ENCODE measurements at regions not wholly inside any gene's neighbourhood (a gene's known extent, or its start where the extent isn't known, plus 50 kb on each side); places are given as distances from the start of the nearest gene placed in this dataset.
"Not testable (repeated sequence)": the region's sequence is repeated elsewhere in the genome, so short reads cannot be mapped to it uniquely, and the experiment has no call there.

DNA sequence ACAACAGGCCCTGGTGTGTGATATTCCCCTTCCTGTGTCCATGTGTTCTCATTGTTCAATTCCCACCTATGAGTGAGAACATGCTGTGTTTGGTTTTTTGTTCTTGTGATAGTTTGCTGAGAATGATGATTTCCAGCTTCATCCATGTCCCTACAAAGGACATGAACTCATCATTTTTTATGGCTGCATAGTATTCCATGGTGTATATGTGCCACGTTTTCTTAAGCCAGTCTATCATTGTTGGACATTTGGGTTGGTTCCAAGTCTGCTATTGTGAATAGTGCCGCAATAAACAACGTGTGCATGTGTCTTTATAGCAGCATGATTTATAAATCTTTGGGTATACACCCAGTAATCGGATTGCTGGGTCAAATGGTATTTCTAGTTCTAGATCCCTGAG is 72.6 kb upstream of the NHSL2 start:
- intact Hi-C loops (cut with micrococcal nuclease; ENCODE audit: unreplicated experiment); H3K4me2 ChIP-seq (ENCODE audit: low read depth, low read length); H3K79me2 ChIP-seq (ENCODE audit: insufficient read depth, low read length); H3K4me1 ChIP-seq (ENCODE audit: insufficient read depth, low read length); DNase-seq (ENCODE audit: low spot score); in situ Hi-C loops (cut with HindIII; ENCODE audit: extremely low pct_ligation_motif_present, low pct_unique_long_range_greater_than_20kb); H3K36me3 ChIP-seq (replicated peaks in 1 of 2; ENCODE audit: control insufficient read depth in 1 of 2, insufficient read depth in 2 of 2, low read length in 2 of 2); H3K9ac ChIP-seq (ENCODE audit: insufficient read depth, low read depth, low read length); FAIRE-seq; H3K27me3 ChIP-seq (ENCODE audit: control insufficient read depth in 1 of 2, insufficient read depth in 2 of 2, low read length in 2 of 2); CTCF ChIA-PET (ENCODE audit: low intra/inter-chr PET ratio, low total read pairs); ATAC-seq; H3K9me3 ChIP-seq (ENCODE audit: low read length); H2AFZ ChIP-seq (ENCODE audit: low read length); H4K20me1 ChIP-seq (ENCODE audit: insufficient read depth, low read length); BruUV-seq (replicated peaks); H3K4me3 ChIP-seq (replicated peaks in 1 of 3; ENCODE audit: insufficient read depth in 1 of 3, low read depth in 2 of 3, low read length in 3 of 3); POLR2A ChIA-PET; H3K27ac ChIP-seq (ENCODE audit: extremely low read length, insufficient read depth, low read length): not testable (repeated sequence)
- WGBS (ENCODE audit: low lambda C conversion rate), result 25% methylated on average over 4 of the region's 4 CpGs

DNA sequence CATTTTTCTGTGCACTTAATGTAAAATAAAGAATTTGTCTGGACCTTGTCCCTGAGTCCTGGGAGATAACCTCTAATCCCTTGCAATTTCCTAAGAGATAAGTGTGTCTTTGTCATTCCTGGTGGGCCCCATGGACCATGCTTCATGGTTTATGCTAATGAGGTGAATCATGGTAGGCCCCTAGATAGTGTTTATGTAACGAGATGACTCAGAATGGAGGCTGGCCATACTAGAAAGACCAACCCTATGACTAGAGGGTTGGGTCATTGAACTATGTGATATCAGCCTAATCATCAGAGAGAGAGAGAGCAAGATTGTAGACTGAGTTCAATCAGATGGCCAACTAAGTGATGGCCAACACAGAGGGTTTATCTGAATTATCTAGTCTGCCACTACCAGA is 64.2 kb upstream of the NHSL2 start:
- Histone ChIP-seq H3K4me1 (ENCODE audit: insufficient read depth, low read length) (no peaks in the 10 kb centered on the region), H3K4me2 (ENCODE audit: low read depth, low read length) (no peak overlapping the region), H3K9ac (ENCODE audit: insufficient read depth, low read depth, low read length) (no peak overlapping the region), H3K36me3 (replicated peaks in 1 of 2; ENCODE audit: control insufficient read depth in 1 of 2, insufficient read depth in 2 of 2, low read length in 2 of 2) (no peaks in the 10 kb centered on the region), H3K27me3 (ENCODE audit: control insufficient read depth in 1 of 2, insufficient read depth in 2 of 2, low read length in 2 of 2) (no peaks in the 10 kb centered on the region), H3K27ac (ENCODE audit: extremely low read length, insufficient read depth, low read length) (no peak overlapping the region), H2AFZ (ENCODE audit: low read length) (no peak overlapping the region), H4K20me1 (ENCODE audit: insufficient read depth, low read length) (no peaks in the 10 kb centered on the region), H3K9me3 (ENCODE audit: low read length) (no peaks in the 10 kb centered on the region), H3K4me3 (replicated peaks in 1 of 3; ENCODE audit: insufficient read depth in 1 of 3, low read depth in 2 of 3, low read length in 3 of 3) (no peak overlapping the region), H3K79me2 (ENCODE audit: insufficient read depth, low read length) (no peaks in the 10 kb centered on the region)
- in situ Hi-C loops (cut with HindIII; ENCODE audit: extremely low pct_ligation_motif_present, low pct_unique_long_range_greater_than_20kb) (no loop called here), intact Hi-C loops (cut with micrococcal nuclease; ENCODE audit: unreplicated experiment) (no loop called here)
- ATAC-seq, result no peak
- DNase-seq (ENCODE audit: low spot score), result peak; percentile 0
- no peak for FAIRE-seq
- CTCF ChIA-PET (ENCODE audit: low intra/inter-chr PET ratio, low total read pairs), result no interaction called here
- POLR2A ChIA-PET, result no interaction called here
- WGBS (ENCODE audit: low lambda C conversion rate), result 0% methylated on average over 1 of the region's 1 CpG
- no TSS peak for BruUV-seq (replicated peaks)
- TF ChIP-seq POLR2AphosphoS5 (IDR thresholded peaks at IDR 0.05; ENCODE audit: low read depth, low read length) (no peak), ZNF296 (CRISPR knock-in tag; conservative IDR thresholded peaks at IDR 0.05) (no peak), SOX13 (IDR thresholded peaks at IDR 0.05) (no peak), SOX13 (CRISPR knock-in tag; conservative IDR thresholded peaks at IDR 0.05 in 1 of 2, IDR thresholded peaks at IDR 0.05 in 1 of 2) (no peak), ZNF232 (CRISPR knock-in tag; IDR thresholded peaks at IDR 0.05; ENCODE audit: borderline replicate concordance) (no peak), NFKB2 (CRISPR knock-in tag; IDR thresholded peaks at IDR 0.05; ENCODE audit: borderline replicate concordance) (no peak), MTF2 (CRISPR knock-in tag; IDR thresholded peaks at IDR 0.05; ENCODE audit: borderline replicate concordance) (no peak), PHF5A (CRISPR knock-in tag; IDR thresholded peaks at IDR 0.05; ENCODE audit: low read depth, unreplicated experiment) (no peak), BORCS8-MEF2B (CRISPR knock-in tag; IDR thresholded peaks at IDR 0.05) (no peak), ZNF660 (CRISPR knock-in tag; IDR thresholded peaks at IDR 0.05; ENCODE audit: borderline replicate concordance, low read depth) (no peak)
- TF ChIP-seq, protein P1, sequence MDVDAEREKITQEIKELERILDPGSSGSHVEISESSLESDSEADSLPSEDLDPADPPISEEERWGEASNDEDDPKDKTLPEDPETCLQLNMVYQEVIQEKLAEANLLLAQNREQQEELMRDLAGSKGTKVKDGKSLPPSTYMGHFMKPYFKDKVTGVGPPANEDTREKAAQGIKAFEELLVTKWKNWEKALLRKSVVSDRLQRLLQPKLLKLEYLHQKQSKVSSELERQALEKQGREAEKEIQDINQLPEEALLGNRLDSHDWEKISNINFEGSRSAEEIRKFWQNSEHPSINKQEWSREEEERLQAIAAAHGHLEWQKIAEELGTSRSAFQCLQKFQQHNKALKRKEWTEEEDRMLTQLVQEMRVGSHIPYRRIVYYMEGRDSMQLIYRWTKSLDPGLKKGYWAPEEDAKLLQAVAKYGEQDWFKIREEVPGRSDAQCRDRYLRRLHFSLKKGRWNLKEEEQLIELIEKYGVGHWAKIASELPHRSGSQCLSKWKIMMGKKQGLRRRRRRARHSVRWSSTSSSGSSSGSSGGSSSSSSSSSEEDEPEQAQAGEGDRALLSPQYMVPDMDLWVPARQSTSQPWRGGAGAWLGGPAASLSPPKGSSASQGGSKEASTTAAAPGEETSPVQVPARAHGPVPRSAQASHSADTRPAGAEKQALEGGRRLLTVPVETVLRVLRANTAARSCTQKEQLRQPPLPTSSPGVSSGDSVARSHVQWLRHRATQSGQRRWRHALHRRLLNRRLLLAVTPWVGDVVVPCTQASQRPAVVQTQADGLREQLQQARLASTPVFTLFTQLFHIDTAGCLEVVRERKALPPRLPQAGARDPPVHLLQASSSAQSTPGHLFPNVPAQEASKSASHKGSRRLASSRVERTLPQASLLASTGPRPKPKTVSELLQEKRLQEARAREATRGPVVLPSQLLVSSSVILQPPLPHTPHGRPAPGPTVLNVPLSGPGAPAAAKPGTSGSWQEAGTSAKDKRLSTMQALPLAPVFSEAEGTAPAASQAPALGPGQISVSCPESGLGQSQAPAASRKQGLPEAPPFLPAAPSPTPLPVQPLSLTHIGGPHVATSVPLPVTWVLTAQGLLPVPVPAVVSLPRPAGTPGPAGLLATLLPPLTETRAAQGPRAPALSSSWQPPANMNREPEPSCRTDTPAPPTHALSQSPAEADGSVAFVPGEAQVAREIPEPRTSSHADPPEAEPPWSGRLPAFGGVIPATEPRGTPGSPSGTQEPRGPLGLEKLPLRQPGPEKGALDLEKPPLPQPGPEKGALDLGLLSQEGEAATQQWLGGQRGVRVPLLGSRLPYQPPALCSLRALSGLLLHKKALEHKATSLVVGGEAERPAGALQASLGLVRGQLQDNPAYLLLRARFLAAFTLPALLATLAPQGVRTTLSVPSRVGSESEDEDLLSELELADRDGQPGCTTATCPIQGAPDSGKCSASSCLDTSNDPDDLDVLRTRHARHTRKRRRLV (CRISPR knock-in tag; IDR thresholded peaks at IDR 0.05), result no peak
- TF ChIP-seq, protein P2, sequence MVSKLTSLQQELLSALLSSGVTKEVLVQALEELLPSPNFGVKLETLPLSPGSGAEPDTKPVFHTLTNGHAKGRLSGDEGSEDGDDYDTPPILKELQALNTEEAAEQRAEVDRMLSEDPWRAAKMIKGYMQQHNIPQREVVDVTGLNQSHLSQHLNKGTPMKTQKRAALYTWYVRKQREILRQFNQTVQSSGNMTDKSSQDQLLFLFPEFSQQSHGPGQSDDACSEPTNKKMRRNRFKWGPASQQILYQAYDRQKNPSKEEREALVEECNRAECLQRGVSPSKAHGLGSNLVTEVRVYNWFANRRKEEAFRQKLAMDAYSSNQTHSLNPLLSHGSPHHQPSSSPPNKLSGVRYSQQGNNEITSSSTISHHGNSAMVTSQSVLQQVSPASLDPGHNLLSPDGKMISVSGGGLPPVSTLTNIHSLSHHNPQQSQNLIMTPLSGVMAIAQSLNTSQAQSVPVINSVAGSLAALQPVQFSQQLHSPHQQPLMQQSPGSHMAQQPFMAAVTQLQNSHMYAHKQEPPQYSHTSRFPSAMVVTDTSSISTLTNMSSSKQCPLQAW (CRISPR knock-in tag; IDR thresholded peaks at IDR 0.05), result no peak

All from HepG2 (cell line).